Right forelimb (tissue), 1 donor: ENCODE measurements at regions not wholly inside any gene's neighbourhood (a gene's known extent, or its start where the extent isn't known, plus 50 kb on each side); places are given as distances from the start of the nearest gene placed in this dataset.

Experiments used
- DNase-seq: peaks from one replicate; pipeline ENCODE4 v3.0.0-alpha.2; 2018

- no peak for DNase-seq
These were observed 162.0 kb downstream of the COL6A3 start for GRCh38 chr2:237251986-237252385.

GRCh38 chr2:237253046-237253702, 160.8 kb downstream of the COL6A3 start:
- no peak for DNase-seq

- DNase-seq: no peak
These were observed 159.5 kb downstream of the COL6A3 start for GRCh38 chr2:237254369-237254861.

- no peak for DNase-seq
These were observed 158.9 kb downstream of the COL6A3 start for GRCh38 chr2:237254911-237255578.

- DNase-seq: no peak
These were observed 157.1 kb downstream of the COL6A3 start for GRCh38 chr2:237256887-237257286.

GRCh38 chr2:237257471-237257951, 156.5 kb downstream of the COL6A3 start:
- DNase-seq: no peak

GRCh38 chr2:237258116-237258515, 155.8 kb downstream of the COL6A3 start:
- no peak for DNase-seq

GRCh38 chr2:237258615-237259014, 155.3 kb downstream of the COL6A3 start:
- no peak for DNase-seq

- DNase-seq: no peak
These were observed 154.8 kb downstream of the COL6A3 start for GRCh38 chr2:237259201-237259600.

GRCh38 chr2:237260039-237260620, 153.8 kb downstream of the COL6A3 start:
- DNase-seq: no peak

- DNase-seq: no peak
These were observed 153.3 kb downstream of the COL6A3 start for GRCh38 chr2:237260686-237261085.

- DNase-seq: no peak
These were observed 152.6 kb downstream of the COL6A3 start for GRCh38 chr2:237261327-237261726.

GRCh38 chr2:237262838-237263771, 150.9 kb downstream of the COL6A3 start:
- DNase-seq: no peak

GRCh38 chr2:237264480-237265219, 149.3 kb downstream of the COL6A3 start:
- no peak for DNase-seq

GRCh38 chr2:237268004-237268708, 145.8 kb downstream of the COL6A3 start:
- DNase-seq: no peak

- no peak for DNase-seq
These were observed 144.7 kb downstream of the COL6A3 start for GRCh38 chr2:237269138-237269875.

GRCh38 chr2:237270520-237270919, 143.4 kb downstream of the COL6A3 start:
- DNase-seq: no peak

GRCh38 chr2:237271698-237272652, 142.0 kb downstream of the COL6A3 start:
- no peak for DNase-seq
